Keratinocyte (primary cell): ENCODE measurements at regions not wholly inside any gene's neighbourhood (a gene's known extent, or its start where the extent isn't known, plus 50 kb on each side); places are given as distances from the start of the nearest gene placed in this dataset.

Experiments
- EZH2 ChIP-seq: IDR thresholded peaks from one replicate; pipeline ENCODE4 v1.6.1; 2012; ENCODE audit warnings: inconsistent platforms, mild to moderate bottlenecking, low read length, moderate library complexity
- TF ChIP-seq, protein P1 (sequence below), 3 experiments: IDR thresholded peaks in 1 of 3; conservative IDR thresholded peaks in 1 of 3; optimal IDR thresholded peaks in 1 of 3; 2 replicates in 2 of 3; 3 replicates in 1 of 3; pipeline versions ENCODE3 to v1.5.1; 2011; ENCODE audit warnings: low read length in 3 of 3, mild to moderate bottlenecking in 3 of 3, moderate library complexity in 2 of 3, control low read depth in 1 of 3, inconsistent platforms in 1 of 3; ENCODE audit not compliant: insufficient read depth in 2 of 3; ENCODE audit errors: extremely low read depth in 1 of 3

GRCh38 chr20:11043001-11043400 is 369.2 kb upstream of the JAG1 start:
- TF ChIP-seq, protein P1, sequence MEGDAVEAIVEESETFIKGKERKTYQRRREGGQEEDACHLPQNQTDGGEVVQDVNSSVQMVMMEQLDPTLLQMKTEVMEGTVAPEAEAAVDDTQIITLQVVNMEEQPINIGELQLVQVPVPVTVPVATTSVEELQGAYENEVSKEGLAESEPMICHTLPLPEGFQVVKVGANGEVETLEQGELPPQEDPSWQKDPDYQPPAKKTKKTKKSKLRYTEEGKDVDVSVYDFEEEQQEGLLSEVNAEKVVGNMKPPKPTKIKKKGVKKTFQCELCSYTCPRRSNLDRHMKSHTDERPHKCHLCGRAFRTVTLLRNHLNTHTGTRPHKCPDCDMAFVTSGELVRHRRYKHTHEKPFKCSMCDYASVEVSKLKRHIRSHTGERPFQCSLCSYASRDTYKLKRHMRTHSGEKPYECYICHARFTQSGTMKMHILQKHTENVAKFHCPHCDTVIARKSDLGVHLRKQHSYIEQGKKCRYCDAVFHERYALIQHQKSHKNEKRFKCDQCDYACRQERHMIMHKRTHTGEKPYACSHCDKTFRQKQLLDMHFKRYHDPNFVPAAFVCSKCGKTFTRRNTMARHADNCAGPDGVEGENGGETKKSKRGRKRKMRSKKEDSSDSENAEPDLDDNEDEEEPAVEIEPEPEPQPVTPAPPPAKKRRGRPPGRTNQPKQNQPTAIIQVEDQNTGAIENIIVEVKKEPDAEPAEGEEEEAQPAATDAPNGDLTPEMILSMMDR (optimal IDR thresholded peaks at IDR 0.05 in 1 of 3, IDR thresholded peaks at IDR 0.05 in 1 of 3, conservative IDR thresholded peaks at IDR 0.05 in 1 of 3; ENCODE audit: extremely low read depth in 1 of 3, insufficient read depth in 2 of 3, low read length in 3 of 3): no peak
- no peak for TF ChIP-seq EZH2
